Dermis microvascular lymphatic vessel endothelial cell (primary cell): ENCODE measurements at regions not wholly inside any gene's neighbourhood (a gene's known extent, or its start where the extent isn't known, plus 50 kb on each side); places are given as distances from the start of the nearest gene placed in this dataset.
A peak's percentile ranks its signal among the peaks of the same experiment; 100 is the strongest.
"Not testable (repeated sequence)": the region's sequence is repeated elsewhere in the genome, so short reads cannot be mapped to it uniquely, and the experiment has no call there.

ENCODE experiments used
- DNase-seq, 2 donors: peaks; one replicate each; pipeline versions ENCODE4 v3.0.0 to v3.0.0-alpha.2; 2010; ENCODE audit warnings: low read depth in 2 of 2

DNA sequence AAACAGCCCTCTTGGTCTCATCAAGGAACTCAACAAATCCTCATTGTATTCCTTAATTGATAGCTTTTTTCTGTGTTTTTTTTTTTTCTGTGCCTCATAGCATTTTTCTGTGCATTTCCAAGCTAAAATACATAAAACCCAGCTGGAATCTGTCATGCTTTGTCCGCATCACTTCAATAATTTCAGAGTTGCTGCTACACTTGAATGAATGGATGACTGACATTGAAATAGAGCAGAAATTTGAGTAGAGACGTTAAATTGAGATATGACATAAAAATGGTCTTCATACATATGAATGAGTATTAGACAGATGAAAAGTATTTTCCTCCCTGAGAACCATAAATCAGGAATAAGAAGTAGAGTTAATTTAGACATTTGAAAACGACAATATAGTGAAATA is 593.2 kb downstream of the TMA16 start:
- DNase-seq, result no peak

- no peak for DNase-seq
Measured at GRCh38 chr4:164095313-164096110, 601.0 kb downstream of the TMA16 start.

GRCh38 chr4:164096766-164097518 is 602.5 kb downstream of the TMA16 start:
- DNase-seq, result no peak

DNA sequence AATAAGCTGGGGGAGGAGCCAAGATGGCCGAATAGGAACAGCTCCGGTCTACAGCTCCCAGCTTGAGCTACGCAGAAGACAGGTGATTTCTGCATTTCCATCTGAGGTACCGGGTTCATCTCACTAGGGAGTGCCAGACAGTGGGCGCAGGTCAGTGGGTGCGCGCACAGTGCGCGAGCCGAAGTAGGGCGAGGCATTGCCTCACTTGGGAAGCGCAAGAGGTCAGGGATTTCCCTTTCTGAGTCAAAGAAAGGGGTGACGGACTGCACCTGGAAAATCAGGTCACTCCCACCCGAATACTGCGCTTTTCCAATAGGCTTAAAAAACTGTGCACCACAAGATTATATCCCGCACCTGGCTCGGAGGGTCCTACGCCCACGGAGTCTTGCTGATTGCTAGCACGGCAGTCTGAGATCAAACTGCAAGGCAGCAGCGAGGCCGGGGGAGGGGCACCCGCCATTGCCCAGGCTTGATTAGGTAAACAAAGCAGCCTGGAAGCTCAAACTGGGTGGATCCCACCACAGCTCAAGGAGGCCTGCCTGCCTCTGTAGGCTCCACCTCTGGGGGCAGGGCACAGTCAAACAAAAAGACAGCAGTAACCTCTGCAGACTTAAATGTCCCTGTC is 606.4 kb downstream of the TMA16 start:
- not testable (repeated sequence) for DNase-seq

DNA sequence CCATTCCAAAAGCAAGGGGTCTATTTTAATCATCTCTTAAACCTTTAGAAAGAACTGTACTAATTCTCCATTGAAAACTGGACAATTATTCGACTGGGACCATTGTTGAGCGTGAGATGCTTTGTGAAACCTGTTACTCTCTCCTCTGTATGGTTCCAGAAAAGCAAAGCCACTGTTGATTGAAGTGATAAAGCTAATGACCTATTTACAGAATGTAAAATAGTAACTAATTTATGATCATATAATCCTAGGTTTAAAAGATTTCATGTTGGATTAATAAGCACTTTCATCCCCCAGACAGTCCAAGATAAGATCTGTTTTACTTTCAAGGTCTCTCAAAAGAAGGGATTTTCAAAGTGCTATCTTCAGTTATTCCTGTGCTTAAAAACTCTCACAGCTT is 614.5 kb downstream of the TMA16 start:
- DNase-seq, result no peak

DNA sequence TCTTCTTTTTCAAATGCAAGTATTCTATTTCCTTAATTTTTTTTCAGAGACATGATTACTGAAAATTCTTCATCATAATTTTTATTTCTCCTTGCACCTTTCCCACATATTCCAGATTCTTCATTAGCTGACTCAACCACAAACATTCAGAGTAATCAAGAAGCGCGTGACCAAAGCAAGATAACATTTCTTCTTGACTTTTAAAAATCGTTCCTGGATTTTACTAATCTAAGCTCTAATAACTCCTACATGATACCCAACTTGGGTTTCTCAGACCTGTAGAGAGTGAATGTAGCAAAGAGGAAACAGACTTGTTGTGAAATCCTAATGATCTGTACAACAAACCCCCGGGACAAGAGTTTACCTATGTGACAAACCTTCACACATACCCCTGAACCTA is 615.0 kb downstream of the TMA16 start:
- no peak for DNase-seq

- DNase-seq, result no peak
Measured at GRCh38 chr4:164115236-164115635, 620.7 kb downstream of the TMA16 start.

GRCh38 chr4:164116286-164116685 is 621.8 kb downstream of the TMA16 start:
- DNase-seq, result no peak

- no peak for DNase-seq
Measured at GRCh38 chr4:164134388-164134787, 619.5 kb upstream of the SMIM31 start.

DNA sequence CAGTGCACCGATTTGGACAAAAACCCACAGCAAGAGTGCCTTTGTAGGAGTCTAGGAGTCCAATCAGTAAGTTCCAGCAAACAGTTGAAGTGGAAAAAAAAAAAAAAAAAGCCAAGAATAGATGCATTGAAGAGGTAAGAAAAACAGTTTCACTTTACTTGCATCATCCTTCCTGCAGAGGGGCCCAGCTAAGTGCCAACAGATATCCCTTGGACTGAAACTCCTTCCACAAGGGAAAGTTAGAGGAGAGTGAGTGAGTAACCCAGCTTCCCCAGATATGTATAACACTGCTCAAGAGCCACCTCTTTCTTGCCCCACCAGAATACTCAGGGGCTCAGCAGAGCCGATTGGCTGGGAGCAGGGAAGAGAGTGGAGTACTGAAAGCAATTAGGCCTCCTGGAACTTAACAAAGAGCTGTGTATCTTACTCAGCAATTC is 617.7 kb upstream of the SMIM31 start:
- no peak for DNase-seq

- no peak for DNase-seq
Measured at GRCh38 chr4:164138521-164138920, 615.4 kb upstream of the SMIM31 start.

GRCh38 chr4:164139291-164139690 is 614.6 kb upstream of the SMIM31 start:
- no peak for DNase-seq

DNA sequence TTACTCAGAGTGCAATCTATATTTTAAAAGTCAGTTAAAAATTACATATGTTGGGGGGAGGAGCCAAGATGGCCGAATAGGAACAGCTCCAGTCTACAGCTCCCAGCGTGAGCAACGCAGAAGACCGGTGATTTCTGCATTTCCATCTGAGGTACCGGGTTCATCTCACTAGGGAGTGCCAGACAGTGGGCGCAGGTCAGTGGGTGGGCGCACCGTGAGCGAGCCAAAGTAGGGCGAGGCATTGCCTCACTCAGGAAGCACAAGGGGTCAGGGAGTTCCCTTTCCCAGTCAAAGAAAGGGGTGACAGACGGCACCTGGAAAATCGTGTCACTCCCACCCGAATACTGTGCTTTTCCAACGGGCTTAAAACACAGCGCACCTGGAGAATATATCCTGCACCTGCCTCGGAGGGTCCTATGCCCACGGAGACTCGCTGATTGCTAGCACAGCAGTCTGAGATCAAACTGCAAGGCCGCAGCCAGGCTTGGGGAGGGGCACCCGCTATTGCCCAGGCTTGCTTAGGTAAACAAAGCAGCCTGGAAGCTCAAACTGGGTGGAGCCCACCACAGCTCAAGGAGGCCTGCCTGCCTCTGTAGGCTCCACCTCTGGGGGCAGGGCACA is 612.1 kb upstream of the SMIM31 start:
- DNase-seq, result not testable (repeated sequence)

DNA sequence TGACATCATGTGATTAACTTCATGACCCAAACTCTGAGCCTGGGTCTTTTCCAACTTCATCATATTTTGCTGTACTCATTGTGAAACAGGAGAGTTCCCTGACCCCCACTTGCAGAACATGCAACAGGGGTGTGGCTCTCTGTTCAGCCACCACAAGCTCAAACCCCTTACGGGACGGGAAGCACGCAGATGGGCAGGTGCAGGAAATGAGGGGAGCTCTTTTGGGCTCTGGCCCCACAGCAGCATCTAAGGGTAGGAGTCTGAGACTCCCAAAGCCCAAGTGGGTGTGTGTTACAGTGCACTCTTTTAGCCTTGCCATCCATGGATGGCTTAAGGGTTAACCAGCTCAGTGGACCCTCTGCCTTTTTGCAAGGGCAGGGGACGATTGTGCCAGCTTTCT is 599.5 kb upstream of the SMIM31 start:
- DNase-seq, result no peak

DNA sequence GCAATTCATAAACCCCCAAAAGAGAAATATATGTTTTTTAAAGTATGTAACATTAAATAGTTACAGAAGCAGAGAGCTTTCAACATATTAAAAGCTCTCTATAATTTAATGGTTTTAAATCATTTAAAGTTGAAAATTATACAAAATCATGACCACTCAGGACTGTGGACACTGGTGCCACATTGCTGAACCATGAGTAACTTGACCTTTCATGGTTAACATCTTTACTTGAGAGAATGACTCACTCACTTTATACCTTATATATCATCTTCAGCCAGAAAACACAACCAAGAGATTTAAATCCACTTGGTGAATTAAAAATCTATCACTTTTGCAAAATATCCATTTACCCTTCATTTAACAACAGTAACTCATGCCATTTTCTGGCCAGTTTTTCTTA is 584.3 kb upstream of the SMIM31 start:
- DNase-seq, result no peak

DNA sequence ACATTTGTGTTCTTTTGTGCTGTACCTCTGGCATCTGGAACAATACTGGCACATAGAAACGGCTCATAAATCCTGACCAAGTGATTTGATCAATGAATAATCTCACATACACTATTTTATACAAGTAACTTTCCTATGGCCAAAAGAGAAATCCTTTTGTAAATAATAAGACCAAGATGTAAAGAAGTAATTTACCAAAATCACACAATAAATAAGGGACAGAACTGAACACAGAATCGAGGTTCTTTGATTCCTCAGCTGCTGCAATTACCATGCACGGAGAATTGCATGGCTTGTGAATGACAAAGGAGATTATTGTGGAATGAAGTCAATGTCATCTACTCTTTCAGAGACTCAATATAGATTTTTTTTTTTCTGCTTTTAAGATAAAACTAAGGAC is 576.8 kb upstream of the SMIM31 start:
- no peak for DNase-seq

DNA sequence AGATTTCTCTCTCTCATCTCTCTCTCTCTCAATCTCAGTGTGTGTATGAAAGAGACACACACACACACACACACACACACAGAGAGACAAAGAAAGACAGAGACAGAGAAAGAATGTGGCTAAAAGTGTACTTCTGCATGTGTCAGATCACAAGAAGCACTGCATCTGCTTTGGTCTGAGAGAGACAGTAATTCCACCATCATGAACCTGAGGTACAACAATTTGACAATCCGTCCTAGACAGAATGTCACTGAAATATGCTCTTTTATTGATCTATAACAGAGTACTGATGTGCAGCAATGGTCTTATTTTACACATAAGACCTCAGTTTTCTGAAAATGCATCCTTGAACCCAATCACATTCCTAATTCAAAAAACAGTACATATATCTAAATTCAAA is 576.2 kb upstream of the SMIM31 start:
- no peak for DNase-seq

GRCh38 chr4:164188236-164188635 is 565.7 kb upstream of the SMIM31 start:
- DNase-seq, result no peak

DNA sequence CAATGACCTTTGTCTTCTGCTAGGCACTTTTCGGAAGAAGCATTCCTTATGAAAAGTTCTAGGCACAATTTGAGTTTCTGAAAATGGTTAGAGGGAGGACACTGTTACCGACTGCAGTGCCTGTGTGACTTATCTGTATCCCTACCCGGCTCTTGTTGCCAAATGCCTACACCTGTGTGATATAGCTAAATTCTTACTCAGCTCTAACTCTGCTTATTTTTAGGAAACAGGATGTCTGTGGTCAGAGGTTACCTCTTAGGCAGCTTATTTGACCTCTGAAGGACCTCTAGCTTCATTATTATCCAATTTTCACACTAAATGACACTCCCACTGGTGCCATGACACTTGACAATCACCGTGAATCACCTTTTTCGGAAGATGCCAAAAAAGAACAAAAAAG is 561.1 kb upstream of the SMIM31 start:
- DNase-seq, result no peak

GRCh38 chr4:164193676-164194075 is 560.3 kb upstream of the SMIM31 start:
- no peak for DNase-seq

- DNase-seq, result no peak
Measured at GRCh38 chr4:164197556-164197955, 556.4 kb upstream of the SMIM31 start.

- DNase-seq, result peak in 1 of 2 donors; percentile 66
Measured at GRCh38 chr4:164203476-164203875, 550.5 kb upstream of the SMIM31 start.
